ENCODE measurements at regions not wholly inside any gene's neighbourhood (a gene's known extent, or its start where the extent isn't known, plus 50 kb on each side); places are given as distances from the start of the nearest gene placed in this dataset.

- DNase-seq (ENCODE audit: low spot score) = no peak
- intact Hi-C loops (cut with DNase I) = no loop called here
Observed at GRCh38 chr7:22962775-22963350, 51.1 kb downstream of the HYCC1 start.

GRCh38 chr7:22958742-22959141, 55.2 kb downstream of the HYCC1 start:
- intact Hi-C loops (cut with DNase I) = no loop called here
- DNase-seq (ENCODE audit: low spot score) = no peak

GRCh38 chr7:22954251-22954650, 59.7 kb downstream of the HYCC1 start:
- intact Hi-C loops (cut with DNase I) = no loop called here
- DNase-seq (ENCODE audit: low spot score) = no peak

GRCh38 chr7:22952306-22953015, 61.5 kb downstream of the HYCC1 start:
- intact Hi-C loops (cut with DNase I) = no loop called here
- no peak for DNase-seq (ENCODE audit: low spot score)

- DNase-seq (ENCODE audit: low spot score) = no peak
- intact Hi-C loops (cut with DNase I) = no loop called here
Observed at GRCh38 chr7:22949944-22950343, 64.0 kb downstream of the HYCC1 start.

GRCh38 chr7:22949221-22949620, 64.7 kb downstream of the HYCC1 start:
- intact Hi-C loops (cut with DNase I) = no loop called here
- no peak for DNase-seq (ENCODE audit: low spot score)

- no peak for DNase-seq (ENCODE audit: low spot score)
- intact Hi-C loops (cut with DNase I) = no loop called here
Observed at GRCh38 chr7:22948770-22949169, 65.2 kb downstream of the HYCC1 start.

GRCh38 chr7:22945584-22945983, 68.3 kb downstream of the HYCC1 start:
- no peak for DNase-seq (ENCODE audit: low spot score)
- intact Hi-C loops (cut with DNase I) = no loop called here

- intact Hi-C loops (cut with DNase I) = no loop called here
- DNase-seq (ENCODE audit: low spot score) = no peak
Observed at GRCh38 chr7:22944510-22944909, 69.4 kb downstream of the HYCC1 start.

GRCh38 chr7:22944022-22944421, 69.9 kb downstream of the HYCC1 start:
- DNase-seq (ENCODE audit: low spot score) = no peak
- intact Hi-C loops (cut with DNase I) = no loop called here

- intact Hi-C loops (cut with DNase I) = no loop called here
- DNase-seq (ENCODE audit: low spot score) = no peak
Observed at GRCh38 chr7:22942191-22942590, 71.7 kb downstream of the HYCC1 start.

GRCh38 chr7:22939842-22940241, 74.1 kb downstream of the HYCC1 start:
- intact Hi-C loops (cut with DNase I) = no loop called here

GRCh38 chr7:22937946-22938345, 76.0 kb downstream of the HYCC1 start:
- no peak for DNase-seq (ENCODE audit: low spot score)
- intact Hi-C loops (cut with DNase I) = no loop called here

More at GRCh38 chr7:22939842-22940241, 74.1 kb downstream of the HYCC1 start:
- DNase-seq (ENCODE audit: low spot score) = no peak

- intact Hi-C loops (cut with DNase I) = no loop called here
- no peak for DNase-seq (ENCODE audit: low spot score)
Observed at GRCh38 chr7:22936246-22936645, 77.7 kb downstream of the HYCC1 start.

- intact Hi-C loops (cut with DNase I) = no loop called here
- DNase-seq (ENCODE audit: low spot score) = no peak
Observed at GRCh38 chr7:22935269-22935668, 78.7 kb downstream of the HYCC1 start.

GRCh38 chr7:22934473-22935065, 79.4 kb downstream of the HYCC1 start:
- intact Hi-C loops (cut with DNase I) = no loop called here
- no peak for DNase-seq (ENCODE audit: low spot score)

- intact Hi-C loops (cut with DNase I) = no loop called here
Observed at GRCh38 chr7:22934023-22934422, 79.9 kb downstream of the HYCC1 start.

GRCh38 chr7:22932896-22933295, 81.0 kb downstream of the HYCC1 start:
- DNase-seq (ENCODE audit: low spot score) = no peak
- intact Hi-C loops (cut with DNase I) = no loop called here

More at GRCh38 chr7:22934023-22934422, 79.9 kb downstream of the HYCC1 start:
- DNase-seq (ENCODE audit: low spot score) = no peak

GRCh38 chr7:22931011-22931410, 82.9 kb downstream of the HYCC1 start:
- intact Hi-C loops (cut with DNase I) = no loop called here
- no peak for DNase-seq (ENCODE audit: low spot score)

- no peak for DNase-seq (ENCODE audit: low spot score)
- intact Hi-C loops (cut with DNase I) = no loop called here
Observed at GRCh38 chr7:22922307-22922706, 91.6 kb downstream of the HYCC1 start.

GRCh38 chr7:22921386-22922086, 92.4 kb downstream of the HYCC1 start:
- intact Hi-C loops (cut with DNase I) = no loop called here
- DNase-seq (ENCODE audit: low spot score) = no peak

All from cardiac septum (tissue), 1 donor.